Osteoblast (primary cell): ENCODE measurements at regions not wholly inside any gene's neighbourhood (a gene's known extent, or its start where the extent isn't known, plus 50 kb on each side); places are given as distances from the start of the nearest gene placed in this dataset.

Experiments
- DNase-seq: peaks from one replicate; pipeline ENCODE4 v3.0.0; 2011; ENCODE audit warnings: low spot score, mixed read lengths; ENCODE audit not compliant: insufficient read length; ENCODE audit errors: missing footprints
- H2AFZ ChIP-seq: 2 replicates; pipeline ENCODE4 v1.6.0; 2011; ENCODE audit warnings: mild to moderate bottlenecking, low read length
- H3K27ac ChIP-seq: 2 replicates; pipeline ENCODE4 v1.5.1; 2011; ENCODE audit warnings: mild to moderate bottlenecking, low read depth, low read length, moderate library complexity
- H3K27me3 ChIP-seq: 2 replicates; pipeline ENCODE4 v1.6.0; 2012; ENCODE audit warnings: mild to moderate bottlenecking, control low read depth, inconsistent platforms, low read length, moderate library complexity; ENCODE audit not compliant: insufficient read depth
- H3K36me3 ChIP-seq: 2 replicates; pipeline ENCODE4 v1.5.1; 2011; ENCODE audit warnings: mild to moderate bottlenecking, low read length, control low read depth, moderate library complexity; ENCODE audit not compliant: insufficient read depth
- H3K4me1 ChIP-seq: 2 replicates; pipeline ENCODE4 v1.5.1; 2011; ENCODE audit warnings: mild to moderate bottlenecking, low read length, control low read depth, moderate library complexity; ENCODE audit not compliant: insufficient read depth
- H3K4me2 ChIP-seq: 2 replicates; pipeline ENCODE4 v1.6.0; 2011; ENCODE audit warnings: mild to moderate bottlenecking, low read length; ENCODE audit not compliant: insufficient read depth
- H3K4me3 ChIP-seq: fragments of 200-600 bp; sonication (generic); 3 replicates; pipeline ENCODE4 v1.5.1; 2012; ENCODE audit warnings: mild to moderate bottlenecking, low read length, inconsistent platforms; ENCODE audit not compliant: insufficient read depth
- H3K79me2 ChIP-seq: 2 replicates; pipeline ENCODE4 v1.6.0; 2012; ENCODE audit warnings: mild to moderate bottlenecking, low read length, control low read depth, inconsistent platforms; ENCODE audit not compliant: insufficient read depth
- H3K9me3 ChIP-seq: 2 replicates; pipeline ENCODE4 v1.5.1; 2011; ENCODE audit warnings: low read depth, low read length, control low read depth
- H4K20me1 ChIP-seq: 2 replicates; pipeline ENCODE4 v1.6.0; 2012; ENCODE audit warnings: mild to moderate bottlenecking, low read length, control low read depth; ENCODE audit not compliant: insufficient read depth
- TF ChIP-seq, protein P1 (sequence below): IDR thresholded peaks from 2 replicates; pipeline ENCODE4 v1.5.1; 2011; ENCODE audit warnings: mild to moderate bottlenecking, low read depth, low read length, moderate library complexity; ENCODE audit errors: extremely low read depth

DNA sequence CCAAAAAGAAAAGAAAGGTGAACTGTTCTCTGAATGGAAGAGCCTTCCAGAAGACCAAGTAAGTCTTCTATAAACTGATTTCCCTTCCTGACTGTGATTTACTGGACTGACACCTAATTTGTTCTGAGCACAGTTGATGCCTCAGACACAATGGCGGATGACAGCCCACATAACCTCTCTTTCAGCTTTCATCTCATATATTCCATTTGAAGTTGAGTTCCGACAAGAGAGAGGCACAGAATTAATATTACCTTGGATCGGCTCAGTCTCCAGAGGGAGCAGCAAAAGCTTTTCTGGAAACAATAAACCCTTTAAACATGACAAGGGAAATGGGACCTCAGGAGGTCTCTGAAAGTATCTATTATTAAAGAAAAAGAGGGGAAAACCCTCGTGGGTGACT is 638.7 kb upstream of the SETBP1 start:
- H3K36me3 ChIP-seq: no peaks in the 10 kb centered on the region
- H3K9me3 ChIP-seq: no peaks in the 10 kb centered on the region

DNA sequence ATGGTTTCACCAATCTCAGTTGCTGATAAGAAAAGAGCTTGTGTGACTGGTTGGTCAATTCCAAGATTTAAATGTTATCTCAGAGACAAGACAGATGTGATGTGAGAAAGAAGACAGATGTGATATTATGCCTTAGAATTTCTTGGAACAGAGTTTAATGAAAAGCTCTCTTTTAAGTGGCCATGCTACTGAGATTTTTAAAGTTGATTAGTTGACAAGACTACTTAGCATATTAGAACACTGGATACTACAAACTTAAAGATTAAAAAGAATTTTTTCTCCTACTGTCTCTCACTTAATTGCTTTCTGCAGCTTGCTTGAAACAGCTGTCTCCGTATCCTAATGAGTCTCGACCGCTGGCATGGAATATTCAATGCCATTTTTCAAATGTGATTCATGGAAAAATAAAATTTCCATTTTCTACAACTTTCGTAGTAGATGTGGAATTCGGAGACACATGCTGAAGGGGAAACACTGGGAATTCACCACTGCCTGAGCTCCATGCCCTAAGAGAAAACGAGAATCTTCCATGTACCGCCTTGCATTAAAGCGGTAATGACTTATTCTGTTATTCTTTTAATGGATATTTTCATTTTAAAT is 634.2 kb upstream of the SETBP1 start:
- TF ChIP-seq, protein P1, sequence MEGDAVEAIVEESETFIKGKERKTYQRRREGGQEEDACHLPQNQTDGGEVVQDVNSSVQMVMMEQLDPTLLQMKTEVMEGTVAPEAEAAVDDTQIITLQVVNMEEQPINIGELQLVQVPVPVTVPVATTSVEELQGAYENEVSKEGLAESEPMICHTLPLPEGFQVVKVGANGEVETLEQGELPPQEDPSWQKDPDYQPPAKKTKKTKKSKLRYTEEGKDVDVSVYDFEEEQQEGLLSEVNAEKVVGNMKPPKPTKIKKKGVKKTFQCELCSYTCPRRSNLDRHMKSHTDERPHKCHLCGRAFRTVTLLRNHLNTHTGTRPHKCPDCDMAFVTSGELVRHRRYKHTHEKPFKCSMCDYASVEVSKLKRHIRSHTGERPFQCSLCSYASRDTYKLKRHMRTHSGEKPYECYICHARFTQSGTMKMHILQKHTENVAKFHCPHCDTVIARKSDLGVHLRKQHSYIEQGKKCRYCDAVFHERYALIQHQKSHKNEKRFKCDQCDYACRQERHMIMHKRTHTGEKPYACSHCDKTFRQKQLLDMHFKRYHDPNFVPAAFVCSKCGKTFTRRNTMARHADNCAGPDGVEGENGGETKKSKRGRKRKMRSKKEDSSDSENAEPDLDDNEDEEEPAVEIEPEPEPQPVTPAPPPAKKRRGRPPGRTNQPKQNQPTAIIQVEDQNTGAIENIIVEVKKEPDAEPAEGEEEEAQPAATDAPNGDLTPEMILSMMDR: no peak
- Histone ChIP-seq H3K36me3 (no peaks in the 10 kb centered on the region), H3K27ac (no peak overlapping the region), H4K20me1 (no peaks in the 10 kb centered on the region), H3K27me3 (no peaks in the 10 kb centered on the region), H3K4me2 (no peak overlapping the region), H3K4me3 (no peak overlapping the region), H3K79me2 (no peaks in the 10 kb centered on the region), H3K9me3 (no peaks in the 10 kb centered on the region), H2AFZ (no peak overlapping the region), H3K4me1 (no peaks in the 10 kb centered on the region)
- no peak for DNase-seq

More for the DNA sequence above, 638.7 kb upstream of the SETBP1 start:
- Histone ChIP-seq H3K4me3 (no peak overlapping the region), H3K27ac (no peak overlapping the region), H3K4me2 (no peak overlapping the region), H3K27me3 (no peaks in the 10 kb centered on the region), H3K4me1 (no peaks in the 10 kb centered on the region), H4K20me1 (no peaks in the 10 kb centered on the region), H2AFZ (no peak overlapping the region), H3K79me2 (no peaks in the 10 kb centered on the region)
- TF ChIP-seq, protein P1: no peak
- no peak for DNase-seq

DNA sequence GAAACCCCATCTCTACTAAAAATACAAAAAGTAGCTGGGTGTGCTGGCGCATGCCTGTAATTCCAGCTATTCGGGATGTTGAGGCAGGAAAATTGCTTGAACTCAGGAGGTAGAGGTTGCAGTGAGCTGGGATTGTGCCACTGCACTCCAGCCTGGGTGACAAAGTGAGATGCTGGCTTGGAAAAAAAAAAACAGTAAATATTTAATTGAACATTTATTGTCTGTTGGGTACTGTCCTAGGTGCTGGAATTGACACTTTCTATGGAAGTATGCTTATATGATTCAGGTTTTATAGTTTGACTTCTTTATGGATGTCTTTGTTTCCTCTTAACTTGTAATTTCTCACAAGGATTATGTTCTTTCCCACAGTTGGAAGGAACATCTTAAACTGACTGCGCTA is 633.1 kb upstream of the SETBP1 start:
- Histone ChIP-seq H4K20me1 (no peaks in the 10 kb centered on the region), H3K4me3 (no peak overlapping the region)
- DNase-seq: no peak

DNA sequence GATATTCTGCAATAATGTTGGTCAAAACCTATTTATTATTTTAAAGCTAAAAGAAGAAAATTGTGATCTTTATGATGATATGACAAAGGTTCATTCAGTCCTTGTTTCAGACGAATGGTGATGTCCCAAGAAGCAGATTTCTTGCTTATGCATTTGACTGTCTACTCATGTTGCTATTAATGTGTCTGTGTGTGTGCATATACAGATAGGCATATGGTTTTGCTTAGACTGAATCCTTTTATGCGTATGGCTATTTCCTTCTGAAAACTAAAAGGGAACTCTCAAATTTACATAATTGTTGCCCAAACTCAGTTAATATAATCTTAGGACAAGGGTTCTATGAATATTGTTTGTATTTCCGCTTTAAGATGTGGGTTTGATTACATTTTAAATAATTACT is 632.3 kb upstream of the SETBP1 start:
- Histone ChIP-seq H2AFZ (no peak overlapping the region), H3K4me3 (no peak overlapping the region), H3K9me3 (no peaks in the 10 kb centered on the region), H4K20me1 (no peaks in the 10 kb centered on the region), H3K27me3 (no peaks in the 10 kb centered on the region), H3K79me2 (no peaks in the 10 kb centered on the region), H3K27ac (no peak overlapping the region), H3K4me2 (no peak overlapping the region), H3K4me1 (no peaks in the 10 kb centered on the region), H3K36me3 (no peaks in the 10 kb centered on the region)
- TF ChIP-seq, protein P1: no peak
- no peak for DNase-seq

More for the DNA sequence above, 633.1 kb upstream of the SETBP1 start:
- Histone ChIP-seq H2AFZ (no peak overlapping the region), H3K4me2 (no peak overlapping the region), H3K4me1 (no peaks in the 10 kb centered on the region), H3K27ac (no peak overlapping the region), H3K9me3 (no peaks in the 10 kb centered on the region), H3K27me3 (no peaks in the 10 kb centered on the region), H3K79me2 (no peaks in the 10 kb centered on the region), H3K36me3 (no peaks in the 10 kb centered on the region)
- TF ChIP-seq, protein P1: no peak
